ENCODE measurements at regions not wholly inside any gene's neighbourhood (a gene's known extent, or its start where the extent isn't known, plus 50 kb on each side); places are given as distances from the start of the nearest gene placed in this dataset.

GRCh38 chr7:20267482-20267881, 50.3 kb upstream of the MACC1 start:
- H3K9me3 Mint-ChIP-seq = peaks cover 4% of the 10 kb centered on the region
- no peaks in the 10 kb centered on the region for H3K4me1 Mint-ChIP-seq
- H3K4me3 Mint-ChIP-seq = no peak overlapping the region
- H3K27ac Mint-ChIP-seq = no peak overlapping the region
- no peak for DNase-seq (ENCODE audit: low spot score in 2 of 2, unreplicated experiment in 2 of 2)
- no peaks in the 10 kb centered on the region for H3K27me3 Mint-ChIP-seq (ENCODE audit: low read depth)
- H3K36me3 Mint-ChIP-seq = no peaks in the 10 kb centered on the region
- TF ChIP-seq, protein P1, sequence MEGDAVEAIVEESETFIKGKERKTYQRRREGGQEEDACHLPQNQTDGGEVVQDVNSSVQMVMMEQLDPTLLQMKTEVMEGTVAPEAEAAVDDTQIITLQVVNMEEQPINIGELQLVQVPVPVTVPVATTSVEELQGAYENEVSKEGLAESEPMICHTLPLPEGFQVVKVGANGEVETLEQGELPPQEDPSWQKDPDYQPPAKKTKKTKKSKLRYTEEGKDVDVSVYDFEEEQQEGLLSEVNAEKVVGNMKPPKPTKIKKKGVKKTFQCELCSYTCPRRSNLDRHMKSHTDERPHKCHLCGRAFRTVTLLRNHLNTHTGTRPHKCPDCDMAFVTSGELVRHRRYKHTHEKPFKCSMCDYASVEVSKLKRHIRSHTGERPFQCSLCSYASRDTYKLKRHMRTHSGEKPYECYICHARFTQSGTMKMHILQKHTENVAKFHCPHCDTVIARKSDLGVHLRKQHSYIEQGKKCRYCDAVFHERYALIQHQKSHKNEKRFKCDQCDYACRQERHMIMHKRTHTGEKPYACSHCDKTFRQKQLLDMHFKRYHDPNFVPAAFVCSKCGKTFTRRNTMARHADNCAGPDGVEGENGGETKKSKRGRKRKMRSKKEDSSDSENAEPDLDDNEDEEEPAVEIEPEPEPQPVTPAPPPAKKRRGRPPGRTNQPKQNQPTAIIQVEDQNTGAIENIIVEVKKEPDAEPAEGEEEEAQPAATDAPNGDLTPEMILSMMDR (IDR thresholded peaks at IDR 0.05; ENCODE audit: unreplicated experiment) = no peak

DNA sequence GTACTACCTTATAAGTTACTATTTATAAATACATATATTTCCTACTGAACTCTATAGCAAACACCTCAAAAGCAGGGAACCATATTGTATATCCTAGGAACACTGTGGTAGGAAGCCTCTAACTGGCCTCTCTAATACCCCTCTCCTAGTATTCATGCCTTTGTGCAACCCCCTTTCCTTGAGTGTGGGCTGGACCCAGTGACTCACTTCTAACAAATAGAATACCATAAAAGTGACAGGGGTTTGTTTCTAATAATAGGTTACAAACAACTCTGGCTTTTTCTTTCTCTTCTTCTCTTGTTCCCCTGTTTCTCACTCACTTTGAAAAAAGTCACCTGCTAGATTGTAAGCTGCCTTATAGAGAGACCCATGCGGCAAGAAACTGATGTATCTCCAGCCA, 51.6 kb upstream of the MACC1 start:
- H3K4me3 Mint-ChIP-seq = no peak overlapping the region
- H3K27ac Mint-ChIP-seq = no peak overlapping the region
- DNase-seq (ENCODE audit: low spot score in 2 of 2, unreplicated experiment in 2 of 2) = no peak
- no peaks in the 10 kb centered on the region for H3K27me3 Mint-ChIP-seq (ENCODE audit: low read depth)
- TF ChIP-seq, protein P1 (IDR thresholded peaks at IDR 0.05; ENCODE audit: unreplicated experiment) = no peak
- no peaks in the 10 kb centered on the region for H3K4me1 Mint-ChIP-seq
- no peaks in the 10 kb centered on the region for H3K36me3 Mint-ChIP-seq
- H3K9me3 Mint-ChIP-seq = peaks cover 4% of the 10 kb centered on the region

DNA sequence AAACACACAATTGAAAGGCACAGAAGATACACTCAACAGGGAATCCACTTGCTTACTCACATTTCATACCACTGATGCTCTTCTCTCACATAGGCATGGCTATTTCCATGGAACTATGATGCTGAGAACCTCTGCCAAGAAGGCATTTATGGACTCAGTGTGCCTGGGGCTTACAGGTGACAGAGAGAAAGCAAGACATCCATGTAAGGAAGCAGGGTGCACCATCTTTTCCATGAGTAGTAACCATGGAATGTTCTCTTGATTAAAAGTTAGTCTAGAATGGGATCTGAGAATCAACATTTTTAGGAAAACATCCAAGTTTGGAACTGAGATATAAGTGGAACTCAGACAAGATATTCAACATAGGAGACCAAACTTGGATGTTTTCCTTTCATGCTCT, 52.5 kb upstream of the MACC1 start:
- TF ChIP-seq, protein P1 (IDR thresholded peaks at IDR 0.05; ENCODE audit: unreplicated experiment) = no peak
- Mint-ChIP-seq H3K9me3 (peaks cover 4% of the 10 kb centered on the region), H3K36me3 (no peaks in the 10 kb centered on the region), H3K4me3 (no peak overlapping the region), H3K27ac (no peak overlapping the region), H3K27me3 (ENCODE audit: low read depth) (no peaks in the 10 kb centered on the region), H3K4me1 (no peaks in the 10 kb centered on the region)
- DNase-seq (ENCODE audit: low spot score in 2 of 2, unreplicated experiment in 2 of 2) = no peak

GRCh38 chr7:20270371-20270770, 53.2 kb upstream of the MACC1 start:
- Mint-ChIP-seq H3K9me3 (peaks cover 4% of the 10 kb centered on the region), H3K27ac (no peak overlapping the region), H3K27me3 (ENCODE audit: low read depth) (no peaks in the 10 kb centered on the region), H3K36me3 (no peaks in the 10 kb centered on the region), H3K4me1 (no peaks in the 10 kb centered on the region), H3K4me3 (no peak overlapping the region)
- DNase-seq (ENCODE audit: low spot score in 2 of 2, unreplicated experiment in 2 of 2) = no peak
- TF ChIP-seq, protein P1 (IDR thresholded peaks at IDR 0.05; ENCODE audit: unreplicated experiment) = no peak

DNA sequence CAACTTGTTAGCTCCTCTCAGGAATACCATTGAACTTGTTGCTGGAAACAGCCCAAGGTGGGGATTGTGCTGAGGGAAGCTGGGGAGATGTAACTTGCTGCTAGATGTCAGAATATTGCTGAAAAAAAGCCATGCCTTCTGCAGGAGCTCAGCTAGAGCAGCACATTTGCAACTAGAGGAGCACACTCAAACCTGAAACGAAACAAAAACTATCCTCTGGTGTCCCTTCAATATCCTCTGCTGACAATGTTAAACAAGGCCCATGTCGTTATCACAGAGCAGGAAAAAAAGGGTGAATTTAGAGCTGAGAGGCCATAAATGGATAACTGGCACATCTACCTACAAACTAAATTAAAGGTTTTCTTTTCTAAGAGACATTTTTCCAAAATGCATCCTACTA, 53.7 kb upstream of the MACC1 start:
- H3K27me3 Mint-ChIP-seq (ENCODE audit: low read depth) = no peaks in the 10 kb centered on the region
- H3K9me3 Mint-ChIP-seq = peaks cover 4% of the 10 kb centered on the region
- no peaks in the 10 kb centered on the region for H3K4me1 Mint-ChIP-seq
- H3K4me3 Mint-ChIP-seq = no peak overlapping the region
- DNase-seq (ENCODE audit: low spot score in 2 of 2, unreplicated experiment in 2 of 2) = no peak
- TF ChIP-seq, protein P1 (IDR thresholded peaks at IDR 0.05; ENCODE audit: unreplicated experiment) = no peak
- H3K36me3 Mint-ChIP-seq = no peaks in the 10 kb centered on the region
- H3K27ac Mint-ChIP-seq = no peak overlapping the region

DNA sequence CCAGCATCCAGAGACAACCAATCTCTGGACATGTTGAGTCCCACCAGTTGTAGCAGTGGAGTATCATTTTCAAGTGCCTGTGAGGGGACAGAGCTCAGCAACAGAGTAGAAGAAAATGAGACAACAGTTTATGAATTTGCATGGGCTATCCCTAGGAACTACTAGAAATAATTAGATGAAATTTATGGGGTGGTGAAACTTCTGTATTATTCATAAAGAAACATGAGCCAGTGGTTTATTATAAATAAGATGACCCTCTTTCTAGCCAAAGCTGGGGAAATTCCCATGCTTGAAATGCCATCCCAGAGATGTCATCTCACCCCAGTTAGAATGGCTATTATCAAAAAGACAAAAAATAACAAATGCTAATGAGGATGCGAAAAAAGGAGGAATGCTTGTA, 55.1 kb upstream of the ITGB8 start:
- H3K4me3 Mint-ChIP-seq = no peak overlapping the region
- TF ChIP-seq, protein P1 (IDR thresholded peaks at IDR 0.05; ENCODE audit: unreplicated experiment) = no peak
- no peak overlapping the region for H3K27ac Mint-ChIP-seq
- H3K36me3 Mint-ChIP-seq = no peaks in the 10 kb centered on the region
- peaks cover 4% of the 10 kb centered on the region for H3K9me3 Mint-ChIP-seq
- peaks cover 5% of the 10 kb centered on the region for H3K4me1 Mint-ChIP-seq
- H3K27me3 Mint-ChIP-seq (ENCODE audit: low read depth) = no peaks in the 10 kb centered on the region
- no peak for DNase-seq (ENCODE audit: low spot score in 2 of 2, unreplicated experiment in 2 of 2)
